ENCODE measurements at regions not wholly inside any gene's neighbourhood (a gene's known extent, or its start where the extent isn't known, plus 50 kb on each side); places are given as distances from the start of the nearest gene placed in this dataset.

GRCh38 chr9:82126256-82126655 is 137.7 kb downstream of the SPATA31D1 start:
- TF ChIP-seq POLR2A (IDR thresholded peaks at IDR 0.05), result no peak
- TF ChIP-seq CTCF (IDR thresholded peaks at IDR 0.05), result no peak

All from lower leg skin (tissue), 3 donors.